Middle frontal gyrus (tissue), 1 donor: ENCODE measurements at regions not wholly inside any gene's neighbourhood (a gene's known extent, or its start where the extent isn't known, plus 50 kb on each side); places are given as distances from the start of the nearest gene placed in this dataset.
"Not testable (repeated sequence)": the region's sequence is repeated elsewhere in the genome, so short reads cannot be mapped to it uniquely, and the experiment has no call there.

Source experiments
- DNase-seq: peaks from one replicate; pipeline ENCODE4 v3.0.0-alpha.2; 2015; ENCODE audit warnings: low spot score; ENCODE audit errors: extremely low spot score

DNA sequence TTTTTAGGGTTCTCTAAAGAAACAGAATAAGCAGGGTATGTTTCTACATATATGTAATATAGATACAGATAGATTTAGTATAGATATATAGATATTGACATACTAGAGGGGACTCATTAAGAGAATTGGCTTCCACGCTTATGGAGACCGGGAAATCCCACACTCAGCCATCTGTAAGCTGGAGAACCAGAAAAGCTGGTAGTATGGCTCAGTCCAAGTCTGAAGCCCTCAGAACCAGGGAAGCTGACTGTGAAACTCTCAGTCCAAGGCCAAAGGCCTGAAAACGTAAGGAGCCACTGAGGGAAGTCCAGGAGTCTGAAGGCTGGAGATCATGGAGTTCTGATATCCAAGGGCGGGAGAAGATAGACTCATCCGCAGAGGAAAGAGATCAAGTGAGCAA lies 441.3 kb upstream of the CDH20 start:
- DNase-seq, result no peak

DNA sequence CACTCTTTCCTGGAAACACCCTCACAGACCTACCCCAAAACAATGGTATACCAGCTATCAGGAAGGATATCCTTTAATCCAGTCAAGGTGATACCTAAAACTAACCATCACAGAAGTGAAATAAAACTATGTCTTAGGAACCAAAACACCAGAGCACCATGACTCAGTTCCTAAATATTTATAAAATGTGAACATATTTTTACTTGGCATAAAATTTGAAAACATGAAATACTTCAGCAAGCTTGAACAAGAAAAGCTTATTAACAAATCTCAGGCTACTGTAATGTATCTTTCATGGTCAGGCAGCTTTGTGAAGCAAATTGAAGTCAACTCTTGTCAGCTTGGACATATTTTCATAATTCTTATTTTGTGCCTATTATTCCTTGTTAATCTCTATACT lies 440.8 kb upstream of the CDH20 start:
- DNase-seq, result no peak

DNA sequence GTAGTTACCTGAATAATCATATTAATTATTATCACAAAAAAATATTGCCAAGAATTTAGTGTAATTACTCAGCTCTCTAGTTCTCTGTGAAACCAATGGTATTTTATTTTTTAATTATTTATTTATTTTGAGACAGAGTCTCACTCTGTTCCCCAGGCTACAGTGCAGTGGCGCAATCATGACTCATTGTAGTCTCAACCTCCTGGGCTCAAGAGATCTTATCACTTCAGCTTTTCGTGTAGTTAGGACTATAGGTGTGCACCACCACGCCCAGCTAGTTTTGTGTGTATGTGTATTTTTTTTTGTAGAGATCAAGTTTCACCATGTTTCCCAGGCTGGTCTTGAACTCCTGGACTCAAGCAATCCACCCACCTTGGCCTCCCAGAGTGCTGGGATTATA lies 440.4 kb upstream of the CDH20 start:
- no peak for DNase-seq

DNA sequence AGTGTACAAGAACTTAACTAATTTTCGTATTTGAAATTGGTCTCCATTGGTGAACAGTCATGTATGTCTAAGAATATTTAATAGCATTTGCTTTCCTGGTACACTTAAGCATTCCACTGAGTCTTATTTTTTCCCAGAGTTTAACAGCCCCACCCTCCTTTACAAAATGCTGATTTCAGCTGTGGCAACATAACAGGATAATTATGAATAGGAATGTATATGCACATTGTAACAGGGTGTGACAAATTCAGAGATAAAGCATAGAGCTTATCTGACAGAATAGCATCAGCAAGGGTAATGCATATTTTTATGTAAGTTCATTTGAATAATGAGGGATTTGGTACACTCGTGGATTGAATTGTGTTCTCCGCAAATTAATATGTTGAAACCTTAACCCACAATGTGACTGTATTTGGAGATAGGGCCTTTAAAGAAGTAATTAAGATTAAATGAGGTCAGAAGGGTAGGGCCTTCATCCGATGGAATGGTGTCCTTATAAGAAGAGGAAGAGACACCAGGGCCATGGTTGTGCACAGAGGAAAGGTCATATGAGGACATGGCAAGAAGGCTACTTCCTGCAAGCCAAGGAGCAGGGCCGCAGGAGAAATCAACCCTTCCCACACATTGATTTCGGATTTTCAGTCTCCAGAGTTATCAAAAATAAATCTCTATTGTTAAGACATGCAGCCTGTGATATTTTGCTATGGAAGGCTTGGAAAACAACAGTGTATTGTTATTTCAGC lies 439.7 kb upstream of the CDH20 start:
- no peak for DNase-seq

DNA sequence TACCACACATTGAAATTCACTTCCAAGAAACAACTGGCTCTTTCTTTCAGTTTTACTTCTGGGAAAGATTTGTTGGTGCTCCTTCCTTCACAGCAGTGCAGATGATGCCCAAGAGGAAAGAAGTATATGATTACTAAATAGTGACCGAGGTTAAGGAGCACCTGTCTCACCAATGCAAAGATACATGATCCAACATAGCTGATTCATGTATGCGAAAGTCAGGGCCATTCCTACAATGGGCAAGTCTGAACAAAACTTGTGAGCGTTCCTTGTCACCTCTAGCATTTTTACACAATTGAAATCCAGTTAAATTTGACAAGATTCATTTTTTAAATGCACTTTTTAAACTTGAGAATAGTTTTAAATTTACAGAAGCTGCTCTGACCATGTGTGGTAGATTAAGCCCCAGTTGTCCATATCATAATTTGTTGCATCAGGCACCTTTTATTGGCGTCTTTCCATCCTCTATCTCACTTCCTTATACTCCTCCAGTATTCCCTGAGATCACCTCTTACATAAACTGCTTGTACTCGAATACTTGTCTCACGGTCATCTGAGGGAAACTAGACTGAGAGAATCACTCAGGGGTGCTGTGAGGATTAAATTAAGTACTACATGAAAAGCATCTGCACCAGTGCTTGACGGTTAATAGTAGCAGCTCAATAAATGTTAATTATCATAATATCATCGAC lies 438.8 kb upstream of the CDH20 start:
- DNase-seq, result no peak

DNA sequence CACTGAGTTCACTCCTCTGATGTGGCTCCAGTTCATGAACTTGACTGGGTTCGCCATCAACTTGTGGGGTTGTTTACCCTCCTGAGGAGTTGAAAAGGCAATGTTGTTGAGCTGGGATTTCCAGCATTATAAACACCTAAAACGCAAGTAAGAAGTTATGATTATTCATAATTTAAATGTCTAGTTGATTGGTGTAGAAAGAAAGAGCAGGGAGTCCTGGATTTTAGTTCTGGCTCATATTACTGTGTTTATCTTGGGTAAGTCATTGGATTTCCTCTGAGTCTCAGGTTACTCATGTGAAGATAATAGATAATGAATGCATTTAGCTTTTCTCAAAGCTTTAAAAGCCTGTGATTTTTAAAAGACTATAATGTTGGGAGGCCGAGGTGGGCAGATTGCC lies 438.0 kb upstream of the CDH20 start:
- no peak for DNase-seq

DNA sequence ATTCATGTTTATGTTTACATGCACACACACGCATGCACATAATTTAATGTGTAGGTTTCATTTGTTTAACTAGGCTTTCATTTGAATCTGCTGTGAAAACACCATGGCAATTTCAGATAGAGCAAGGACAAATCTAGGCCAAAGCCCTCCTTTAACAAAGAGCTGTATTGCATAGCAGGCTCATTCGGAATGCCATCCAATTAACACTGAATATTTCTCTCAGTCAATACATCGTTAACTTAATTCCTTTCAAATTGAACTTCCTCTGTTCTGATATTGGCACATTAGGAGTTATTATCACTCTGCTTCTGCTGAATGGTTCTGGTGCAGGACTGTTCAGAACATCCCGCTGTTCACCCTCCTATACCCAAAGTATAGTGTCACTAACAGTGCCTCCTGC lies 435.1 kb upstream of the CDH20 start:
- DNase-seq, result no peak

DNA sequence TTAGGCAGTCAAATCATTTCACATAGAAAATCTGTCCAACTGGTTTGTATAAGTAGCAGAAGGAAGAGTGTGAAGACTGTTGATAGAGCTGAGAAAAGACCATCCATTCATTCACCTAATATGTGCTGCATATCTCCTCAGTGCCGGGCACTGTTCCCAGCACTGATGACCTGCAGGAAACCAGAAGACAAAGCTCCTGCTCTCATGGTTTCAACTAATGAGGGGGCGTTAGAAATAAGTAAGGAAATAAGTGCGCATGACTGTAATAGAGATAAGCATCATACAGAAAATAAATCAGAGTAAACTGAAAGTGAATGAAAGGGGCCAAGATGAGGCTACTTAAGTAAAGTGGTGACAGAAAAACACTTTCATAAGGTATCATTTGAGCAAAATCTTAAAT lies 427.5 kb upstream of the CDH20 start:
- DNase-seq, result no peak

DNA sequence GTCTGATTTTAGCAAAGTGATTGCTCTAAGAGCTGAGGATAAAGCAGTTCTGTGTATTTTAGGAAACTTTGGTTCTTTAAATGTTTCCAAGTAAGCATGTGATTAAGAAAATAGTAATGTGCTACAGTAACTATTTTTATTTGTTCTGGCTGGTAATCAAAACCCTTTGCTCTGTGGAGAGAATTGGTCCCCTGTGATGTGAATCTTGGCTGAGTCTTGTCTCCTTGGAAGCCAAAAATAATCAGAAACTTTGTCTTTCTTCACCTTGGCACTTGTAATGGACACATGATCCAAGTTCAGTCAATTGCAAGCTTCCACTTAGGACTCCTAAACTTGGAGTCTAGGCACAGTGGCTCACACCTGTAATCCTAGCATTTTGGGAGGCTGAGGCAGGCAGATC lies 422.7 kb upstream of the CDH20 start:
- DNase-seq, result no peak

DNA sequence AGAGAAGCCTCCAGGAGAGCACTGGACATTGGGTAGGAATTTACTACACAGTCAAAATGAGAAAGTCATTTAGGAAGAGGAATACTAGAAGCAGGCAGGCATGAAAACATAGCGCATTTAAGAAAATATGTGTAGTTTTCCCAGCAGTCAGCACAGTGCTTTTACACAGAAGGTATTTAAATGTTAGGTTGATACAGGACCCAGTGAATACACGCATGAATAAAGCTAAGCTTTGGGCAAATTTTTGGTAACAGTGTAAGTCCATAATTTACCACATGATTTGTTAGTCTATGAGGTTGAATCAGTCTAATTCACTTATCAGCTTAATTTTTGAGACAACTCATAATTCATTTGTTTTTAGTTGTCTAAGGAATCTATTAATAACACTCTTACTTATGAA lies 421.7 kb upstream of the CDH20 start:
- no peak for DNase-seq

DNA sequence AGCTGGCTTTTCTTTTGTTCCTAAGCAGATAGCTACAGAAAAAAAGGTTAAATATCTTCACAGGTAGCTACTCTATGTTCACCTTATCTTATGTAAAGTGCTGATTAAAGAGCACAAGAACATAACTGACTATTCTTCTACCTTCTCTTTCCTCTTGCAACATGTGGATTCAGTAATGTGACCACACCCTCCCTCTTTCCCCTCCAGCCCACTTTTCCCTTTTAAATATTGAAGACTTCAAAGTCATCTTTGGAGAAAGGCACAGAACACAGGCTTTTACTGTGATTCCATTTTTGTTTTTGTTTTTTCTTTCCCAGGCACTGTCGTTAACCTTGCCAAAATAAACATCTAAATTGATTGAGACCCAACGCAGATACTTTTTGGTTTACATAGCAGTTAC lies 418.1 kb upstream of the CDH20 start:
- DNase-seq, result no peak

DNA sequence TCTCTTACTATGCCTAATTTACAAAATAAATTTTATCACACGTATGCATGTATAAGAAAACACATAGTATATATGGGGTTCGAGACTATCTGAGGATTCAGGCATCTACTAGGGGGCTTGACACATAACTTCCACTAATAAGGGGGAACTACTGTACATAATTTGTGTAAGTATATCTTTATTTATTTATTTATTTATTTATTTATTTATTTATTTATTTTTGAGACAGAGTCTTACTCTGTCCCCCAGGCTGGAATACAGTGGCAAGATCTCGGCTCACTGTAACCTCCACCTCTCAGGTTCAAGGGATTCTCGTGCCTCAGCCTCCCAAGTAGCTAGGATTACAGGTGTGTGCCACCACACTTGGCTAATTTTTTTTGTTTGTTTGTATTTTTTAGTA lies 414.4 kb upstream of the CDH20 start:
- DNase-seq, result not testable (repeated sequence)

DNA sequence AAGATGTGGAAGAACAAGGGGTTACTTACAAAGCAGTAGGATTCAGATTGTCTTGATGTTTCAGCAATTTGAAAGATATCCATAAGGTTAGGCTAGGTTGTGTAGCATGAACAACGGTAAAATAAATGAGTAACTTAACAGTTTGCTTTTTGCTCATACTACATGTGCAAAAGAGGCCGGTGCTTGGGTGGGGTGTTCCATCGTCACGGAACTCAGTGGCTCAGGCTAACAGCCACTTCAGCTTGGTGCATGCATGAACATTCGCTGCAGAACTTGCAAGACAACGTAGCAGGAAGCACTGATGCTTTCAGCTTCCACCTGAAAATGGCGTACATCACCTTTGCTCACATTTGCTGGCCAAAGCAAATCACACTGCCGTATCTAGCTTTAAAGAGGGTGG lies 407.3 kb upstream of the CDH20 start:
- DNase-seq, result no peak

DNA sequence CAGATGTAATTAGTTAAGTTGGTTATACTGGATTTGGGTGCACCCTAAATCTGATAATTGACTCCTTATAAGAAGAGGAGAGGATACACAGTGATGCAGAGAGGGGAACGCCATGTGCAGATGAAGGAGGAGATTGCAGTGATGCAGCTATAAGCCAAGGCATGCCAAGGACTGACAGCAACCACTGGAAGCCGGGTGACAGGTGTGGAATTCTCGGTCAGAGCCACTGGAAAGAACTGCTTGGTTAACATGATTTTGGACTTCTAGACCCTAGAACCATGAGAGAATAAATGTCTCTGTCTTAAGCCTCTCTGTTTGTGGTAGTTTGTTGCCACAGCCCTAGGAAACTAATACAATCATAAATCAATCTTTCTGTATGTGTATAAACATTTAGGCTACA lies 403.3 kb upstream of the CDH20 start:
- no peak for DNase-seq

DNA sequence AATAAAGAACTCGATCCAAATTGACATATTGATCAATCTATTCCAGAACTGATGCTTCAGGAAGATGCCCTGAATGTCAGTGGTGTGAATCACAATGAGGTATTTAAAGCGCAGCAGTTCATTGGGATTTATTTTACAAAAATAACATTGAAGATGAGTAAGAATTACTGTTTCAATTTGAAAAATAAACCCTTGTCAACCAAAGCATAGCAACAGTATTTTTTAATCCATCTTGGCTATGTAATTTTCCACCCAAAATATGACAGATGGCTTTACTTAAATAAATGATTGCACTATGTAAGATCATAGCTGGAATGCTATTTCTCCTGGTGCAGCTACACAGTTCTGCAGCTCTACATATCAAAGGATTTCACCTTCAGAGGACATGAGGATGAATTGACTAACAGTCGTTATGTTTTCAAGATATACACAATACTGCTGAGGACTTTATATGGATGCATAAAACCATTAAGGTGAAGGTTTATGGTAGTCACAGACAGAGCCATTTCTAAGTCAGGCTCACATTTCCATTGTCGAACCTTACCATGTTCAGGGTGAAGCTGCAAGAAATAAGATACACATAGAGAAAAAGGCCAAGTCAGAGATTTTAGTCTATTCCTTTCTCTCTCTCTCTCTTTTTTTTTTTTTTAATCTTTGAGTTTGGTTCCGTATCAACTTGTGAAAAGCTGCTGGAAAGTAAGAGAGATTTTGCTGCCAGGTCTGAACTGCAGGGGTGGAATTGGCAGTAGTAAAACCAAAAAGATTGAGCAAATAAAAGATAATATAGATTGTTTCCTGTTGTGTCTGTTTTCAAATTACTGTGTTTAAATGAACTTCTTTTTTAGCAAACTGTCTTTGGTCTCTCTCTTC lies 398.0 kb upstream of the CDH20 start:
- no peak for DNase-seq

DNA sequence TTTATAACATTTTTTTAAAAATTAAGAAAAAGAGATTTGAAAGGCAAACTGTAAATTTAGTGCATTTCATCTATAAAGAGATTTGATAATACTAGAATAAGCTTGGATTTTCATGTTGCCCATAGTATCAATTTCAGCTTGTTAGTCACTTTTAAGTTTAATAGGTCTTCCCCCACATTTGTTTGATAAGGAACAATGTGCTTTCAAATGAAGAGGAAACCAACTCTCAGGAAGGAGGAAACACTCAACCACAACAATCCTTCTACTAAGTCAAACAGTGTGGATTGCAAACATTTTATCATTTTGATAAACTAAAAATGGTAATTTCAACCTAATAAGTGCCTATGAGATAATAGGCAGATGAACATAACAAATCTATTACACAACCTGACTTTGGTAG lies 397.1 kb upstream of the CDH20 start:
- DNase-seq, result no peak

DNA sequence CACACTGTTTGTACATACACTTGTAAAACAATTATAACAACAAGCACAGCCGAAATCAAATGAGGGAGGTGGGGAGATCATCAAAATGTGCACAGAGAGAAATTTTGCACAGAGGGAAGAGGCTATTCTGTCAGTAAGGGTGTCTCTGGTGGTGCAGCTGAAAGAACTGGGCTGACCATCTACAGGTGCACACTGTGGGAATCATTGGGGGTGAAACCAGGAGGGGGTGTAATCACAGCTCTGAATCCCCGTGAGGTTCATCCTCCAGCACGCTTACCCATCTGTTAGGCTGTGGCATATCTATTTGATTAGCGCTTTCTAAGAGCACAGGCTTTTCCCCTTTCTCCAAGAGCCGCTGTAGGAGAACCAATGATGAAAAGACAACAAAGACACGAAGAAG lies 389.9 kb upstream of the CDH20 start:
- no peak for DNase-seq

DNA sequence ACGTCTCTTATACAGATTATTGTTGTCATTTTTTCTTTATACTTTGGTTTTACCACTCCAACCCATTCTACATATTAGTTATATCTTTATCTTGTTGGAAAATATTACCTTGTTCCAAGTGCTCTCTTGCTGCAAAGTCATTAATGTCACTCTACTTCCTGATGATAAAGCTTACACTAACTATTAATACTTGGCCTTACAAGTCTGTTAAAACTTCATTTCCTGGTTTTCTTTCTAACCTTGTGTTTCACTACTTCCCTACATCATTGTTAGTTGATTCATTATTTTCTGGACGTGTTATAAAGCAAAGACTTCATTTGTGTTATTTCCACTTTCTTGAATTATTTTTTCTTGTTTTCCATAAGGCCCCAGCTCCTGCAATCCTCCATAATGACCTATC lies 382.6 kb upstream of the CDH20 start:
- no peak for DNase-seq

DNA sequence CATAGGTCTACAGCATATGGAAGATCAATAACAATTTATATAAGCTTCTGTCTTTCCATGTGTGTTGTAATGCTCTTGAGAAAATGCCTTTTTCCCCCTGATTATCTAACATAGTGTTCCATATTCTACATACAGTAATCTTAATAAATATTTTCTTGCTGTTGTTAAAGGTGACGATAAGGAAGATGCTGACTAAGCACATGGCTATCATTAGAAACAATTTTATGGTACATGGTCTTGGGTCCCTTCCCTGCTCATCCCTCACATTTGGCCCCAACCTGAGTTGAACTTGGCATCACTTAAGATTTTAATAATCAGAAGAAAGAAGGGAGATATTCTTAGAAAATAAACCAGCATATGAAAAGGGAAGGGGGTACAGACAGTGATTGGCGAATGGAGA lies 382.1 kb upstream of the CDH20 start:
- no peak for DNase-seq

DNA sequence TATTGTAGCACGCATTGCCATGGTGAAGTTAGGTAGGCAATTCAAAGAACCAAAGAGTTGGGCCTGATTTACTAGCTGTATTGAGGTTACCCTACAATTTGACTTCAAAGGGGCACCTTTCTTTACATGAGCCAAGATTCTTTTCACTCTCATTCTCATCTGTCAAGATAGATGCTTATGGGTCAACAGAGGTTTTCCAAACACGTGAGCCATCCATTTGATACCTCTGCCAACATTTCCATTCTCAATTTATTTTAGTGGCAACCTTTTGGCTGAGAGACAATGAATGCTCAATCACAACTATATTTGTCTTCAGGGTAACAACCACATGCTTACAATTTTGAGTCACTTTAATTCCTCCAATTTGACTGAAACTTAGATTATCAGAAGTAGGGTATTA lies 370.6 kb upstream of the CDH20 start:
- DNase-seq, result no peak

DNA sequence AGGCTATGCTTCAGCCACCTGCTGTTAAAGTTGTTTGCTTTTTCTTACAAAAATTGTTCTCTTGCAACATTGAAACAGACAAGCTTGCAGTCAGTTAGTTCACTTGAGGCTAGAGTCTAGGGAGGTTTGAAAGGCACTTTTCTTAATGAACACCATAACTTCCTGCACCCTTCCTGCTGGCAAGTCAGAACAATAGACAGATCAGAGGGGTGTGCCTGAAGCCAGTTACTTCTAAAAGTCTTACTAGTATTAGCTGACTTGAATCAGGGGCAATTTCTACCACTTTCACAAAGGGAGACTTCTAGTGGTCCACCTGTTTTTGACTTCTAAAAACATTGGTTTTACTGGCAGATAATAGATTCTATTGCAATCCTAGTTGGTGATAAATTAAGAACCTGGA lies 367.4 kb upstream of the CDH20 start:
- DNase-seq, result no peak

DNA sequence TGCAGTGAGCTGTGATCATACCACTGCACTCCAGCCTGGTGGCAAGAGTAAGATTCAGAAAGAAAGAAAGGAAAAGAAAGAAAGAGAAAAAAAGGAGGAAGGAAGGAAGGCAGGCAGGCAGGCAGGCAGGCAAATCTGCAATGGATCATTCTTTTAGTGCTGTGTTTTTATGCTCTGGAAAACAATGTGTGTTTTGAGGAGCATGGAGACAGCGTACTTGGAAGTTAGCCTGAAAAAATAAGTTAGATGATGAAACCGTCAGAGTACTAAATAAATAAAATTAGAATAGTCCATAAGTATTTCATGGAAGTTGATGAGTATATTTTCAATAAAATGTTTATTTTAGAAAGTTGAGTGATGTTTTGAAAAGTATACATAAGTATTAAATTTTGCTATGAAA lies 366.4 kb upstream of the CDH20 start:
- DNase-seq, result no peak
